ENCODE measurements at regions not wholly inside any gene's neighbourhood (a gene's known extent, or its start where the extent isn't known, plus 50 kb on each side); places are given as distances from the start of the nearest gene placed in this dataset.
A peak's percentile ranks its signal among the peaks of the same experiment; 100 is the strongest.

DNA sequence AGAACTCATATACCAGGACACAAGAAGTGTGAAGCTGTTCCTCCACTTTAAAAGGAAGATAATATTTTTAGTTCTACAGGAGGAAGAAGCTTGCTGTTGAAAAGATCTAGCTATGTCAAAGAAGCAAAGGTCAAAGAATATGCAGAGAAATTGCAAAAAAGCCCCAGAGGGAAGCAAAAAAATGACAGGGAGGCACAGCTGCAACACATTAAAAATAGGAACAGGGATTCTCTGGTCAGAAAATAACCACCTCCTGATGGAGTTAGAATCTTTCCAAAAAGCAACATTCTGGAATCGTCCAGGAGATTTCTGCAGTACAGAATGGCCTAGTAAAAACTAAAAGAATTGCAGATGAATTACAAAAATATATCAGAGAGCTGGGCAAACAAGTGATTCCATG, 238.9 kb upstream of the PRMT6 start:
- no peak for DNase-seq

DNA sequence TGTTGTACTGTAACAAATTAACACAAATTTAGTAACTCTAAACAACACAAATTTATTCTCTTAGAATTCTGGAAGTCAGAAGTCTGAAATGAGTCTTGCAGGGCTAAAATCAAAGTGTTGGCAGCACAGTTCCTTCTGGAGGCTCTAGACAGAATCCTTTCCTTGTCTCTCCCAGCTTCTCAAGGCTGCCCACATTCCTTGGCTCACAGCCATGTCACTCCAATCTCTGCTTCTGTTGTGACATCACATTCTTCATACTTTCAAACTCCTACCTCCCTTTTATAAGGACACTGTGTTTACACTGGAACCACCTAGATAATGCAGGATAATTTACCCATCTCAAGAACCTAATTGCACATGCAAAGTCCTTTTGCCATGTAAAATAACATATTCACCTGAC, 225.0 kb upstream of the PRMT6 start:
- DNase-seq: peak; percentile 4

- DNase-seq: no peak
Measured at GRCh38 chr1:106836708-106837107, 219.8 kb upstream of the PRMT6 start.

DNA sequence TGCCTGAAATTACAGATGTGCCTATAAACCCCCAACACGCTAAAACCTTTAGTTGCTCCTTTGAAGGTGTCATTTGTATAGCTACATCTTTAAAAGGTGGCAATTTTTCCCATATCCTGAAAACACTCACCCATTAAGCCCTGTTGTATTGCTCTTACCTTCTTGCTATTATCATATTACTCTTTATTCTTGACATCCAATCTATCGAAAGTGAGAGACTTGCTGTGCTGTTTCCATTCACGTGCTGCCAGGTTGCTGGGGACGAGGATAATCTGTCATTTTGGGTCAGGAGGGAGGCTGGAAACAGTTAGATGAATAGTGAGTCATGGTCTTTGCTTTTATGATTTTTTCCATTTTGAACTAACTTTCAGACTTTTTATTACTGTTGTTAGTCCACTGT, 213.0 kb upstream of the PRMT6 start:
- DNase-seq: no peak

DNA sequence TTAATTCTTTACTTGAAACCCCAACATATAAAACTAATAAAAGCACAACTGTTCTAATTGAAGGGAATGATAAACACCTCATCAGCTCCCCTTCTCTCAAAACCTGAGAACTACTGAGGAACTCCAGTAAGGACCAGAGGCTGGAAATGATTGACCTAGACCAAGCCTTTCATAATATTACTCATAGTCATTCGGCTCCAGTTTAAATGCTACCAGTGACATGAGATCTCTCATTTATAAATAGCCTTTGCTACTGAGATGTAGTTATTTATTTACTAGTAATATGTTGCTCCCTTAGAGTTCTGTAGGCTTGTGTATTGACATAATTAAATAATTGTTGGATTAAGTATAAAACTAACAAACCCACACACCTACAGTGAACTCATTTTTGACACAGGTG, 209.8 kb upstream of the PRMT6 start:
- DNase-seq: no peak

GRCh38 chr1:106861110-106861509, 195.4 kb upstream of the PRMT6 start:
- DNase-seq: no peak

- no peak for DNase-seq
Measured at GRCh38 chr1:106868828-106869227, 187.6 kb upstream of the PRMT6 start.

- no peak for DNase-seq
Measured at GRCh38 chr1:106875622-106876021, 180.9 kb upstream of the PRMT6 start.

DNA sequence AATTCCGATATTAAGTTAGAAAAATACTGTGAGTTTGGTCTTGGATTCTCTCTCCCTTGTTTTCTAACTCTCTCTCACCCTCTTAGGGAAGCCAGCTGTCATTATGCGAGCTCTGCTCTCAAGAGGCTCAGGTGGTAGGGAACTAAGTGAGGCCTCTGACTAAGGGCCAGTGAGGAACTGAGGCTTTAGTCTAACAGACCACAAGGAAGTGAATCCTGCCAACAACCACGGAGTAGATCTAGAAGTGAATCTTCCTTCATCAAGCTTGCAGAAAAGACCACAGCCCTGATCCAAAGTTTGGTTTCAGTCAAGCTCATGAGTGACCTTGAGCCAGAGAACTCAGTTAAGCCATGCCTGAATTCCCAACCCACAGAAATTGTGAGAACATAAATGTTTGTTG, 180.1 kb upstream of the PRMT6 start:
- DNase-seq: no peak

DNA sequence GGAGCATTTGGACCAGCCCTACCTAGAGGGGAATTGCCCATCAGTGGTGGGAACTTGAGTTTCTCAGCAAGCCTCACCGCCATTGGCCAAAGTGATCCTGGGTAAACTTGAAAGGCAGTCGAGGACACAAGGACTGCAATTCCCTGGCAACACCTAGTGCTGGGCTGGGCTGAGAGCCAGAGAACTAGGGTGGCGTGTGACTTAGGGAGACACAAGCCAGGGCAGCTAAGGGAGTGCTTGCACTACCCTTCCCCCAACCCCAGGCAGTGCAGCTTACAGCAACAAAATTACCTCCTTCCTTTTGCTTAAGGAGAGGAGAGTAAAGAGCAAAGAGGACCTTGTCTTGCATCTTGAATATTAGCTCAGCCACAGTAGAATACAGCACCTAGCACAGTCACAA, 176.9 kb upstream of the PRMT6 start:
- DNase-seq: no peak

DNA sequence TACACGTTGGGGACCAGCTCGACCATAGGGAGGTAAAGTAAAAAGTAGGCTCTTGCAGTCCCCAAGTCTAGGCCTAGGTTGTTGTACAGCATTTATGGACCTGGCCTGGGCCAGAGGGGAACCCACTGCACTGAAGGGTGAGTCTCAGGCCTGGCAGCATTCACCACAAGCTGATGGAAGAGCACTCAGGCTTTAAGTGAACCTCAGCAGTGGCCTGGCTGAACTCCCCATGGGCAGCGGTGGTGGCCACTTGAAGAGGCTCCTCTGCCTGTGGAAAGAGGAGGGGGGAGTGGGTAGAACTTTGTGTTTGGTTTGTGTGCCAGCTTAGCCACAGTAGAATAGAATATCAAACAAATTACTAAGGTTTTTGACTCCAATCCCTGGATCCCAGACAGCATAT, 176.2 kb upstream of the PRMT6 start:
- DNase-seq: no peak

DNA sequence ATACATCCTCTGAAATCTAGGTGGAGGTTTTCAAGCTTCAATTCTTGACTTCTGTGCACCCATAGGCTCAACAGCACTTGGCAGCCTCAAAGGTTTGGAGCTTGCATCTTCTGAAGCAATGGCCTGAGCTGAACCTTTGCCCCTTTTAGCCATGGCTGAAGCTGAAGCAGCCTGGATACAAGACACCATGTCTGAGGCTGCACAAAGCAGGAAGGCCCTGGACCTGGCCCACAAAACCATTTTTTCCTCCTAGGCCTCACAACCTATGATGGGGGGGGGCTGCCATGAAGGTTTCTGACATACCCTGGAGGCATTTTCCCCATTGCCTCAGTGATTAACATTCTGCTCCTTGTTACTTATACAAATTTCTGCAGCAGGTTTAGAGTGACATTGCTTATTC, 173.3 kb upstream of the PRMT6 start:
- no peak for DNase-seq

GRCh38 chr1:106889059-106889458, 167.4 kb upstream of the PRMT6 start:
- no peak for DNase-seq

DNA sequence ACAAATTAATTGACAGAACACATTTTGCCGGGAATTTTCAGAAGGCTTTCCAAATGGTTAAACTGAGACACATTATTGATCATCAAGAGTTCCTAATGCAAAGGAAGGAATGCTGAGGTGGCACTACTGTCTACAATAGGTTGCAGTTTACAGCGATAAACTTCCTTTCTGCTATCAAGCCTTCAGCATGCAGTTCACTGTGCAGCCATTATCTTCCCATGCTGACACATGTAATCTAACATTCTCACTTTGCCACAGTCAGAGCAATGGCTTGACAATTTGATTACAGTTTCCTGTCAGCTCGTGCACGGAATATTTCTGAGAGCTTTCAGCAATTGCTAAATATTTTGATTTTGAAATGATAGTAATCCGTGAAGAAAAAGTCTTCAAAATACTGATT, 166.9 kb upstream of the PRMT6 start:
- DNase-seq: no peak

DNA sequence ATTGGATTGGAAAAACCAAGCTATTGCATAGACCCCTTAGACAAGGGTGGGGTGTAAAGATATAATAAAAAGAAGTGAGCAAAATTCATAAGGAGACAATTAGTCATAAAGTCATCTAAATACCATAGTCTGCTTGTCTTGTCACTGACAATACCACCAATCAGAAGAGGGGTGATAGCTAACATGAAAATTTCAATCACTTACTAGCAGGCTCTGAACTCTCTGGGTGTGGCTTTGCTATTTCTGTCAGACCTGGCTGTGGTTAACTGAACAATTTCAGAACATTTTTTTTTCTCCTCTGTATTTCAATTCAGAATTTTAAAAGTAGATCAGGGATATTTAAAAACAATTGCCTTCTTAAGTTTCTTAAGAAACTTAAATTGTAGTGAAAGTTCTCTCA, 158.5 kb upstream of the PRMT6 start:
- DNase-seq: no peak

DNA sequence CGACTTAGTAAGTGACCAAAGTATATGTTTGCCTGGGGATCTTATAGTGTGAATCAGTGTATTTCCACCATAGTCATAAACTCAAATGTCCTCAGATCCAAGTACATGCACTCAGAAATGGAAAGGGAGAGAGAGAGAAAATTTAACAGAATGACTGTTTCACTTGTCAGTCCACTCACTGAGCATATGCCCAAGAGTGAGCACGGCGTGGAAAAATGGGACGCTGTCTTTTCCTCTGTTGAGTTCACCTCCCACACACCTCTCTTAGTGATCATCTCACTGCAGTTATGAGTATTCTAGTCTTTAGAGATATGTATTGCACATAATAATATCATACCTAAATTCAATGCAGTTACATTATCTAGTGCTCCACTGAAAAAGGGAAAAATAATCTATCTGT, 156.8 kb upstream of the PRMT6 start:
- no peak for DNase-seq

DNA sequence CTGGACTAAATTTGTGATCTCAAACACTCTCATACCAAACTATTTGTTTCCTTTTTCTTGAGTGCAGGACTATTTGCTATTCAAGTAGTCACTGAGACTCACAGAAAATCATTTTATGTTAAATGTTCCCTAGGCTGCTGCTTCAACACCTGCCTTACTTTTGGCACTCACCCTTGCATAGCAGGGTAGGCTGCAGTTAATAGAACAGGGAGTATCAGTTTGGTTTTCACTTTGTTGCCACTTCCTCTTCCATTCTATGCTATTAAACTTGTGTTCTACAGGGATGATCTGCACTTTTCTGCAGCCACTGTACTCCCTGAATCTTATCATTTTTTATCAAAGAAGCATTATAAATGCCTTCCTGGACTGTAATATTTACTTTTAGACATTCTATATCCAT, 148.7 kb upstream of the PRMT6 start:
- DNase-seq: no peak

GRCh38 chr1:106908689-106909088, 147.8 kb upstream of the PRMT6 start:
- no peak for DNase-seq

DNA sequence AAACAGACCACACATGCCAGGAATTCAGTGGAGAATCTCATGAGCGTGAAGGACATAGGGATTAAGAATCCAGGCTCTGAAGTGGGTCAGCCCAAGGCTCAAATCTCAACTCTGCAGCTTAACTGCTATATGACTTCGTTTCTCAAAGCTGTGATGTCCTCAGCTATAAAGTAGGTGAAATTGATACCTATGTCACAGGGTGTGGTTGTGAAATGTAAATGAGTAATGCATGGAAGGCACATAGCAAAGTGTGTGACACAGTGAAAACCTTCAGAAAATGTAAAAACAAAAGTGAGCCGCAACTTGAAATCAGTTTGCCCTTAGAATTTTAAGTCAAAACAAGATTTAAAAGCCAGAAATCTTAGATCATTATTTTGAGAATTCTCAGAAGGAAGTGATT, 145.7 kb upstream of the PRMT6 start:
- DNase-seq: no peak

GRCh38 chr1:106912131-106912530, 144.3 kb upstream of the PRMT6 start:
- DNase-seq: no peak

- DNase-seq: no peak
Measured at GRCh38 chr1:106921186-106921585, 135.3 kb upstream of the PRMT6 start.

- DNase-seq: peak; percentile 43
Measured at GRCh38 chr1:106924360-106924759, 132.1 kb upstream of the PRMT6 start.

GRCh38 chr1:106925750-106926149, 130.7 kb upstream of the PRMT6 start:
- DNase-seq: no peak

- peak; percentile 6 for DNase-seq
Measured at GRCh38 chr1:106926803-106927582, 129.5 kb upstream of the PRMT6 start.

DNA sequence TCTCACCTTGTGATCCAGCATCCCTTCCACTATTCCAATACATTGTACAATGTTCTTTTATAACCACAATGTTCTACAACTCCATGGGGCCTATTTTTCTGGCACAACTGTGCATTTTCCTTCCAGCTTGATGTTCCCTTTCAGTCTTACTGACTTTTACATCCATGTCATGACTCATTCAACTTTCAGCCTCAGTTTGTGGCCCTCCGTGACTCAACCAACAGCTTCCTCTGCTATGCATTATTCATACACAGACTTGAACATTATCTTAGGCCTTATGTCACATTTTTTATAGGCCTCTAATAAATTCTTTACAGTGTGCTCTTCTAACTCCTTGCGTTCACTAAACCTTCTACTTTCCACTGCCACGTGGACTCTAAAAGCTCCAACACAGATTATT, 119.4 kb upstream of the PRMT6 start:
- DNase-seq: peak; percentile 95

- DNase-seq: no peak
Measured at GRCh38 chr1:106944721-106945120, 111.8 kb upstream of the PRMT6 start.

All from EL (cell line).